Fibroblast of skin of left biceps (primary cell): ENCODE measurements at regions not wholly inside any gene's neighbourhood (a gene's known extent, or its start where the extent isn't known, plus 50 kb on each side); places are given as distances from the start of the nearest gene placed in this dataset.
"Not testable (repeated sequence)": the region's sequence is repeated elsewhere in the genome, so short reads cannot be mapped to it uniquely, and the experiment has no call there.

Experiments
- DNase-seq, 2 experiments: peaks; one replicate each; pipeline ENCODE4 v3.0.0-alpha.2; 2013; ENCODE audit warnings: low read depth in 2 of 2

DNA sequence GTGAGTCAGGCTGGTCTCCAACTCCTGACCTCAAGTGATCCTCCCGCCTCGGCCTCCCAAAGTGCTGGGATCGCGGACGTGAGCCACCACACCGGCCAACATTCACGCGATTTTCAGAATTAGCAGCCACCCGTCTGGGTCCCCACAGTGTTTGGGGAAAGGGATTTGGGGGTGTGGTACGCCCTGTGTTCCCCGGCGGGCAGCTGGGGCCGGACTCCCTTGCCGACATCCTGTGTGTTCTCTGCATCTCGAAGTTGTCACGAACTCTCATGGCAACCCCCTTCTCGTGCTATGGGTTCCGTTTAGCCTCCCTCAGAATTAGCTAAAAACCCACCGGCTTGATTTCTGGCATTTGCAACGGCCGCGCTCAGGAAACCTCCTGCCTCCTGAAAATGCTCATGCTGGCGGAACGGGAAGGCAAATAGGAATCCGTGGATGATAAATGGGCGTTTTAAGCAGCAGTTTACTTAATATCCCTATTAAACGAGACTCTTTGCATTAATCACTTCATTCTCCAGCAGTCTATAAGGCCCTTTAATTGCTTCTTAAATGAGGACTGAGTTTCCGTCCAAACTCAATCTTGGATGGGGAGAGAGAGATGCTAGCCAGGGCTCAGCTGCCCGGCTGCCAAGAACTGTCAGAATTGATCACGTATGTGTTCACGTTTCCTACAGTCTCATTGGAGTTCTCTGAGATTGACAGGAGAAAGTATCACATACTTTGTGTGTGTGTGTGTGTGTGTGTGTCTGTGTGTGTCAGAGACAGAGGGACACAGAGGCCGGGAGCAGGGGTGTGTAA lies 78.9 kb upstream of the PPP2R3B start:
- no peak for DNase-seq

- DNase-seq: not testable (repeated sequence)
Observed at GRCh38 chrX:466836-467235, 80.1 kb upstream of the PPP2R3B start.

DNA sequence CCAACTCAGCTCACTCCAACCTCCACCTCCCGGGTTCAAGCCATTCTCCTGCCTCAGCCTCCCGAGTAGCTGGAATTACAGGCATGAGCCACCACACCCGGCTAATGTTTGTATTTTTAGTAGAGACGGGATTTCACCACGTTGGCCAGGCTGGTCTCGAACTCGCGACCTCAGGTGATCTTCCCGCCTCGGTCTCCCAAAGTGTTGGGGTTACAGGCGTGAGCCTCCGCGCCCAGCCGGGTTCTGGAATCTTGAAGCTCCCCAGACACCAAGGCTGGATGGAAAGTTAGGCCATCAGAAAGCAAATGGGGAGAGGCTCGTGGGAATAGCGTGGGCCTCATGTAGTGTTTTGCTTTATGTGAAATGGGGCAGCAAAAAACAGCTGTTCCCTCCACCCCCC lies 81.0 kb upstream of the PPP2R3B start:
- DNase-seq: not testable (repeated sequence)

- no peak for DNase-seq
Observed at GRCh38 chrX:468979-469378, 82.3 kb upstream of the PPP2R3B start.

- no peak for DNase-seq
Observed at GRCh38 chrX:470686-471085, 84.0 kb upstream of the PPP2R3B start.

GRCh38 chrX:471281-471680 lies 84.6 kb upstream of the PPP2R3B start:
- DNase-seq: no peak

GRCh38 chrX:472275-472674 lies 85.6 kb upstream of the PPP2R3B start:
- not testable (repeated sequence) for DNase-seq

GRCh38 chrX:475926-476723 lies 89.4 kb upstream of the PPP2R3B start:
- DNase-seq: peak; percentile 62 to 65

- no peak for DNase-seq
Observed at GRCh38 chrX:476724-477075, 90.0 kb upstream of the PPP2R3B start.

- DNase-seq: no peak
Observed at GRCh38 chrX:477441-478012, 90.8 kb upstream of the PPP2R3B start.

DNA sequence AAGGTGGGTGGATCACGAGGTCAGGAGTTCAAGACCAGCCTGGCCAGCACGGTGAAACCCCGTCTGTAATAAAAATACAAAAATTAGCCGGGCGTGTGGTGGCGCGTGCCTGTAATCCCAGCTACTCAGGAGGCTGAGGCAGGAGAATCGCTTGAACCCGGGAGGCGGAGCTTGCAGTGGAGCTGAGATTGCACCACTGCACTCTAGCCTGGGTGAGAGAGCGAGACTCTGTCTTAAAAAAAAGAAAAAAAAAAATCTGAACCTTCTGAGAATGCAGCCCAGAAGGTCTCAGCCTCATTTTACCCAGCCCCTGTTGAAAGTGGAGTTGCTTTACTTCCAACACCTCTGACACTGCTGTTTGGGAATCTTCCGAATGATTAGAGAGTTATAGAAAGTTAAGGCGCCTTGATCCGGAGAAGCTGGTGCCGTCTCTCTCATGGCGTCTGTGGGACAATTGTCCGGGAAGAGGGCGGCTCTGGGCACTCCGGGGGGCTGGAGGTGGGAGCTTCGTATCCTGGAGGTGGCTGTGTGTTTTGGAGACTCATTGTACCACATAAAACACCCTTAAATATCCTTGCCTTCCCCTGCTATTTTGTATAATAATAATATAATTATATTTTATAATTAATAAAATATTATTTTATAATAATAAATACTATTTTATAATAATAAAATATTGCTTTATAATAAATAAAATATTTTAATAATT lies 92.7 kb upstream of the PPP2R3B start:
- DNase-seq: no peak

DNA sequence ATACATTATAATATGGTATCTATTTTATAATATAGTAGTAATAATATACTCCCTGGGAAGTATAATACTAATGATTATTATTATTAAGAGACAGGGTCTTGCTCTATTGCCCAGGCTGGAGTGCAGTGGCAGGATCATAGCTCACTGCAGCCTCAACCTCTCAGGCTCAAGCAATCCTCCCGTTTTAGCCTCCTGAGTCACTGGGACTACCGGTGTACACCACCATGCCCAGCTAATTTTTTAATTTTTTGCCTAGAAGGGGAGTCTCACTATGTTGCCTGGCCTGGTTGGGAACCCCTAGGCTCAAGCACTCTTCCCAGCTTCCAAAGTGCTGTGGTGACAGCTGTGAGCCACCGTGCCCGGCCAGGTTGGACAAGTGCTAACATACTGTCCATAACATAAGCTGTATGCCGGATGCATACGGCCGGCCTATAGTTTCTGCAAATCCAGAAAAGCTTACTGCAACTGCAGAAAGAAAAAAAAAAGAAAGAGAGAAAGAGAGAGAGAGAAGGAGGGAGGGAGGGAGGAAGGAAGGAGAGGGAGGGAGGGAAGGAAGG lies 94.2 kb upstream of the PPP2R3B start:
- no peak for DNase-seq

DNA sequence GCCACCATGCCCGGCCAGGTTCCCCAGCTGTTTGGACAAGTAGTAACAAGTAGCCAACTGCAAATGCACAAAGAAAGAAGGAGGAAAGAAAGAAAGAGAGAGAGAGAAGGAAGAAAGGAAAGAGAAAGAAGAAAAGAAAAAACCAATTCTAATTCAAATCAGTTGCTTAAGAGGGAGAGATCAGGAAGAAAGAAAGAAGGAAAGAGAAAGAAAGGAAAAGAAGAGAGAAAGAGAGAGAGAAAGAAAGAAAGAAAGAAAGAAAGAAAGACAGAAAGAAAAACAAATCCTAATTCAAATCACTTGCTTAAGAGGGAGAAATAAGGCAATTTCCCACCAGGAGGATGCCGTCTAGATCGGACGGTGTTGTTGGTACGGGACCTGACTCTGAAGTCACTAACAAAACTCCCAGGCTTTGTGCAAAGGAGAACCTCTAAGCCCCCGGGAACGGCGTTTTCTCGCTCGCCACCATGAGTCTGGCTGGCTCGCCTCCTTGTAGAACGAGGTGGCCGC lies 95.5 kb upstream of the PPP2R3B start:
- DNase-seq: no peak

- DNase-seq: no peak
Observed at GRCh38 chrX:482702-483203, 96.0 kb upstream of the PPP2R3B start.

- no peak for DNase-seq
Observed at GRCh38 chrX:485368-485767, 98.7 kb upstream of the PPP2R3B start.

- no peak for DNase-seq
Observed at GRCh38 chrX:486325-486724, 99.6 kb upstream of the PPP2R3B start.

GRCh38 chrX:487836-488235 lies 101.1 kb upstream of the PPP2R3B start:
- DNase-seq: no peak

DNA sequence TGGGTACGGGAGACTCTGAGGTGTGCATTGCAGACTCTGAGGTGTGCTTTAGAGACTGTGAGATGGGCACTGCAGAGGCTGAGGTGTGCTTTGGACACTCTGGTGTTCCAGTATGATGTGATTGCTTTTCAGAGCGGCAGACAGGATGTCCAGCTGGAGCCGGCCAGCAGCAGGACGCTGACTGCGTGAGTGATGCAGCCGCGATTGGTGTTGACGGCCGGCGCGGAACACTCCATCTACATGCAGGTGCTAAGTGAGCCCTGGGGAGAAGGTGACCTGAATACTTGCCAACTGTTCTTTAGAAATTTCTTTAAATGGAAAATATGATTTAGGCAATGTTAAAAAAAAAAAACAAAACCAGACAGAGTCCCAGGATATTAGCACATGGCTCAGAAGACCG lies 103.1 kb upstream of the PPP2R3B start:
- no peak for DNase-seq

DNA sequence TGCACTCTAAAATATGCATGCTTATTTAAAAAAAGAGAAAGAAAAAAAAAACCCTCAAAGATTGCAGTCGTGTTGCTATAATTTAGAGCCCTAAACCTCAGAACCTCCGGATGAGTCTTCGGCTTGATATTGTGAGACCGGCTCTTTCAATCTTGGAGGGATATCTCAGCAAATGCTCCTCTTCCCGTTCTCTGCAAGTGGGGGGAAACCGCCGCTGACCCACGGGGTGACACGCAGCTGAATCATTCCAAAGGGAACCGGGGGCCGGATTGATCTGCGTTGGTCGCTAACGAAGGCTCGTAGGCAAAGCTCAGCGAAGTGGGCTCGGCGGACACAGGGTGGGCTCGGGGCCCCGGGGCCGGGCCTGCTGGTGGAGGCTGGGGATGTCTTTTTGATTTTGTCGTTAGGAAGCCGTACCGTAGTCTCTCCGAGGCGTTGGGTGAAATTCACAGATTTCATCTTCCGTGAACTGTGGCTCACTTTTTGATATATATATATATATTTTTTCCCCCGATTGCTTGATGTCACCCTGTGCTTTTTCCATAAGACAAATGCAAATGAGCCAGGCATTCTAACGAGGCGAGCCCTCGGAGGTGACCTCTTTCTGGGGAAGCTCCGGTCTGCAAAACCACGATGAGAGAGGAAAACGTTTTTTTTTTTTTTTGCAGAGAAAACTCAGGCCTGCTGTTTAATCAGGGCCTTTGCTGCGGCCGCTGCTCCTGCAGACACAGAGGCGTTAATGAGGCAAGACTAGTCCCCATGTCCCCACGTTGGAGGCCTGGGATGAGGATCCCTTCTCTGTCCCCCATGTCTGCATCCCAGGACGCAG lies 110.7 kb upstream of the PPP2R3B start:
- no peak for DNase-seq

DNA sequence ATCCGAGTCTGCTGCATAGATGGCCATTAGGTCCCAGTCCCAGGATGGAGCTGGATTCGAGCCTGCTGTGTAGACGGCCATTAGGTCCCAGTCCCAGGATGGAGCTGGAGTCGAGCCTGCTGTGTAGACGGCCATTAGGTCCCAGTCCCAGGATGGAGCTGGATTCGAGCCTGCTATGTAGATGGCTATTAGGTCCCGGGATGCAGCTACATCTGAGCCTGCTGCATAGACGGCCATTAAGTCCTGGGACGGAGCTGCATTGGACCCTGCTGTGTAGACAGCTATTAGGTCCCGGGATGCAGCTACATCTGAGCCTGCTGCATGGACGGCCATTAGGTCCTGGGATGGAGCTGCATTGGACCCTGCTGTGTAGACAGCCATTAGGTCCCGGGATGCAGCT lies 112.2 kb upstream of the PPP2R3B start:
- DNase-seq: not testable (repeated sequence)
